Stomach (tissue), 8 donors: ENCODE measurements at regions not wholly inside any gene's neighbourhood (a gene's known extent, or its start where the extent isn't known, plus 50 kb on each side); places are given as distances from the start of the nearest gene placed in this dataset.

Experiments used
- DNase-seq, 2 donors: peaks; one replicate each; pipeline versions ENCODE4 v3.0.0 to v3.0.0-alpha.2; 2013 to 2019
- H3K27ac ChIP-seq, 5 donors: fragments of 200-600 bp in 4 of 5; sonication (generic) in 4 of 5; one replicate each; pipeline ENCODE4 v1.5.1; 2013 to 2019; ENCODE audit warnings: mild to moderate bottlenecking in 1 of 5, moderate library complexity in 1 of 5
- H3K27me3 ChIP-seq, 3 donors: fragments of 200-600 bp; sonication (generic); one replicate each; pipeline ENCODE4 v1.5.1; 2017 to 2019; ENCODE audit warnings: mixed run types in 1 of 3
- H3K36me3 ChIP-seq, 4 donors: fragments of 200-600 bp; sonication (generic); 1 replicate in 3 of 4; 2 replicates in 1 of 4; pipeline ENCODE4 v1.5.1; 2016 to 2019
- H3K4me1 ChIP-seq, 4 donors: fragments of 200-600 bp; sonication (generic); one replicate each; pipeline ENCODE4 v1.5.1; 2016 to 2019
- H3K4me3 ChIP-seq, 4 donors: fragments of 200-600 bp; sonication (generic) in 3 of 4; one replicate each; pipeline ENCODE4 v1.5.1; 2016 to 2019; ENCODE audit warnings: mild to moderate bottlenecking in 1 of 4
- H3K9me3 ChIP-seq, 4 donors: fragments of 200-600 bp; sonication (generic); one replicate each; pipeline ENCODE4 v1.5.1; 2016 to 2019
- CTCF ChIP-seq, 7 experiments: fragments of 450-650 bp in 4 of 7; fragments of 200-600 bp in 3 of 7; sonication (generic) in 3 of 7; IDR thresholded peaks; one replicate each; pipeline ENCODE4 v1.5.1; 2016 to 2019; ENCODE audit warnings: antibody characterized with exemption in 7 of 7, control low read depth in 2 of 7, mild to moderate bottlenecking in 1 of 7
- EP300 ChIP-seq: sonication (generic); formaldehyde crosslinking; IDR thresholded peaks from one replicate; pipeline ENCODE4 v1.6.1; 2017; ENCODE audit warnings: antibody characterized with exemption
- POLR2A ChIP-seq, 4 donors: fragments of 450-650 bp; IDR thresholded peaks; one replicate each; pipeline ENCODE4 v1.6.1; 2016; ENCODE audit warnings: antibody characterized with exemption in 4 of 4, control low read depth in 2 of 4, mild to moderate bottlenecking in 1 of 4, moderate library complexity in 1 of 4
- POLR2AphosphoS5 ChIP-seq, 3 donors: sonication (generic); formaldehyde crosslinking; IDR thresholded peaks; one replicate each; pipeline ENCODE4 v1.6.1; 2016; ENCODE audit warnings: antibody characterized with exemption in 3 of 3
- WGBS, 5 donors: extraction: QIAGEN DNeasy Blood & Tissue Kit in 3 of 5; methylation state at CpG; one replicate each; pipeline versions ENCODE4 v1.1.5 to v1.1.7; 2013 to 2018; 5-methylcytosine and 5-hydroxymethylcytosine counted together
- intact Hi-C: fragments of 100-400 bp; cut with DNase I; formaldehyde crosslinking; loops from one replicate; pipeline ENCODE4 v1.15.1; 2023; ENCODE audit warnings: low total_unique reads
- donor health status: healthy with polysubstance abuse.
- donor health status: Bipolar disorder and iron deficiency.
- donor health status: healthy.

- 75 to 85% (median 78%) methylated on average over 9 of the region's 9 CpGs for WGBS, 5 donors
- Histone ChIP-seq H3K36me3 (no peaks in the 10 kb centered on the region), H3K4me1 (no peaks in the 10 kb centered on the region), H3K27ac (no peak overlapping the region), H3K27me3 (no peaks in the 10 kb centered on the region), H3K9me3 (no peaks in the 10 kb centered on the region), H3K4me3 (no peak overlapping the region)
- no peak for DNase-seq
- intact Hi-C loops: no loop called here
- TF ChIP-seq POLR2A (IDR thresholded peaks at IDR 0.05) (no peak), EP300 (no peak), CTCF (IDR thresholded peaks at IDR 0.05) (no peak), POLR2AphosphoS5 (IDR thresholded peaks at IDR 0.05) (no peak)
Measured at GRCh38 chr5:163963881-163964280, 458.5 kb downstream of the MAT2B start.

GRCh38 chr5:163964671-163965070 is 459.3 kb downstream of the MAT2B start:
- DNase-seq: peak in 1 of 2 donors; percentile 16
- no peaks in the 10 kb centered on the region for H3K27me3 ChIP-seq
- H3K4me3 ChIP-seq: no peak overlapping the region
- no peaks in the 10 kb centered on the region for H3K36me3 ChIP-seq
- 63 to 72% (median 65%) methylated on average over 3 of the region's 3 CpGs for WGBS, 5 donors
- H3K9me3 ChIP-seq: no peaks in the 10 kb centered on the region
- H3K4me1 ChIP-seq: no peaks in the 10 kb centered on the region
- no peak overlapping the region for H3K27ac ChIP-seq
- intact Hi-C loops: no loop called here
- TF ChIP-seq POLR2A (IDR thresholded peaks at IDR 0.05) (no peak), POLR2AphosphoS5 (IDR thresholded peaks at IDR 0.05) (no peak), CTCF (IDR thresholded peaks at IDR 0.05) (no peak), EP300 (no peak)

- Histone ChIP-seq H3K4me3 (no peak overlapping the region), H3K4me1 (no peaks in the 10 kb centered on the region), H3K9me3 (no peaks in the 10 kb centered on the region), H3K27ac (no peak overlapping the region), H3K27me3 (no peaks in the 10 kb centered on the region), H3K36me3 (no peaks in the 10 kb centered on the region)
- DNase-seq: no peak
- WGBS, 5 donors: 37 to 72% (median 56%) methylated on average over 1 of the region's 1 CpG
- intact Hi-C loops: no loop called here
- TF ChIP-seq POLR2AphosphoS5 (IDR thresholded peaks at IDR 0.05) (no peak), POLR2A (IDR thresholded peaks at IDR 0.05) (no peak), EP300 (no peak), CTCF (IDR thresholded peaks at IDR 0.05) (no peak)
Measured at GRCh38 chr5:163967268-163967667, 461.8 kb downstream of the MAT2B start.

- intact Hi-C loops: no loop called here
- DNase-seq: no peak
- no peaks in the 10 kb centered on the region for H3K27me3 ChIP-seq
- H3K4me1 ChIP-seq: no peaks in the 10 kb centered on the region
- TF ChIP-seq POLR2A (IDR thresholded peaks at IDR 0.05) (no peak), CTCF (IDR thresholded peaks at IDR 0.05) (no peak)
- WGBS, 5 donors: 46 to 75% (median 54%) methylated on average over 2 of the region's 2 CpGs
- no peaks in the 10 kb centered on the region for H3K9me3 ChIP-seq
- H3K4me3 ChIP-seq: no peak overlapping the region
- H3K36me3 ChIP-seq: no peaks in the 10 kb centered on the region
- no peak overlapping the region for H3K27ac ChIP-seq
Measured at GRCh38 chr5:163968651-163969050, 463.2 kb downstream of the MAT2B start.

- Histone ChIP-seq H3K36me3 (no peaks in the 10 kb centered on the region), H3K4me1 (no peaks in the 10 kb centered on the region), H3K27me3 (no peaks in the 10 kb centered on the region), H3K27ac (no peak overlapping the region), H3K4me3 (no peak overlapping the region), H3K9me3 (peaks cover 0 to 4% (median 0%) of the 10 kb centered on the region in 4 donors)
- TF ChIP-seq POLR2AphosphoS5 (IDR thresholded peaks at IDR 0.05): no peak
- no peak for TF ChIP-seq EP300
- WGBS, 5 donors: 58 to 77% (median 67%) methylated on average over 3 of the region's 3 CpGs
- no peak for DNase-seq
- intact Hi-C loops: no loop called here
Measured at GRCh38 chr5:163976696-163977095, 471.3 kb downstream of the MAT2B start.
